ENCODE measurements at regions not wholly inside any gene's neighbourhood (a gene's known extent, or its start where the extent isn't known, plus 50 kb on each side); places are given as distances from the start of the nearest gene placed in this dataset.

DNA sequence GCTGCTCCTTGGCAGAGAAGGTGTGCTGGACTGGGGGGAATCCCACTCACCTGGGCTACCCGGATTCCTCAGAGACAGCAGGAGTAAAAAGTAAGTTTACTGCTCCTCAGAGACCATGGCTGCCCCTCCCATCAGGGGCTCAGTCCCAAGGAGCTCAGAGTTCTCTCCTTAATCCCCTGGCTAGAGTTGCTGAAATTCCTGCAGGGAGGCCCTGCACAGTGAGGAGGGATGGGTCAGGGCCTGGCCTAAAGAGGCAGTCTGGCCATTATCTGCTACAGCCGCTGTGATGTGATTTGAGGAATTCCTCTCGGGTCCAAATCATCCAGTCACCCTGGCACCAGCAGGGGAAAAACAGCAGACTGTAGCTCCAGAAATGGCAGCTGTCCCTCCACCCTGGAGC, 502.5 kb downstream of the PCDH17 start:
- TF ChIP-seq EP300 (conservative IDR thresholded peaks at IDR 0.05; ENCODE audit: poor library complexity, severe bottlenecking) (no peak), MXI1 (conservative IDR thresholded peaks at IDR 0.05; ENCODE audit: poor library complexity, severe bottlenecking) (no peak), TAF1 (IDR thresholded peaks at IDR 0.05; ENCODE audit: low read depth) (no peak), EZH2 (IDR thresholded peaks at IDR 0.05; ENCODE audit: borderline replicate concordance, insufficient read depth, low read length, poor library complexity, severe bottlenecking) (no peak), RAD21 (conservative IDR thresholded peaks at IDR 0.05) (no peak), POLR2AphosphoS5 (IDR thresholded peaks at IDR 0.05) (no peak)
- TF ChIP-seq, protein P1, sequence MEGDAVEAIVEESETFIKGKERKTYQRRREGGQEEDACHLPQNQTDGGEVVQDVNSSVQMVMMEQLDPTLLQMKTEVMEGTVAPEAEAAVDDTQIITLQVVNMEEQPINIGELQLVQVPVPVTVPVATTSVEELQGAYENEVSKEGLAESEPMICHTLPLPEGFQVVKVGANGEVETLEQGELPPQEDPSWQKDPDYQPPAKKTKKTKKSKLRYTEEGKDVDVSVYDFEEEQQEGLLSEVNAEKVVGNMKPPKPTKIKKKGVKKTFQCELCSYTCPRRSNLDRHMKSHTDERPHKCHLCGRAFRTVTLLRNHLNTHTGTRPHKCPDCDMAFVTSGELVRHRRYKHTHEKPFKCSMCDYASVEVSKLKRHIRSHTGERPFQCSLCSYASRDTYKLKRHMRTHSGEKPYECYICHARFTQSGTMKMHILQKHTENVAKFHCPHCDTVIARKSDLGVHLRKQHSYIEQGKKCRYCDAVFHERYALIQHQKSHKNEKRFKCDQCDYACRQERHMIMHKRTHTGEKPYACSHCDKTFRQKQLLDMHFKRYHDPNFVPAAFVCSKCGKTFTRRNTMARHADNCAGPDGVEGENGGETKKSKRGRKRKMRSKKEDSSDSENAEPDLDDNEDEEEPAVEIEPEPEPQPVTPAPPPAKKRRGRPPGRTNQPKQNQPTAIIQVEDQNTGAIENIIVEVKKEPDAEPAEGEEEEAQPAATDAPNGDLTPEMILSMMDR (IDR thresholded peaks at IDR 0.05; ENCODE audit: poor library complexity, severe bottlenecking): no peak
- TF ChIP-seq, protein P2, sequence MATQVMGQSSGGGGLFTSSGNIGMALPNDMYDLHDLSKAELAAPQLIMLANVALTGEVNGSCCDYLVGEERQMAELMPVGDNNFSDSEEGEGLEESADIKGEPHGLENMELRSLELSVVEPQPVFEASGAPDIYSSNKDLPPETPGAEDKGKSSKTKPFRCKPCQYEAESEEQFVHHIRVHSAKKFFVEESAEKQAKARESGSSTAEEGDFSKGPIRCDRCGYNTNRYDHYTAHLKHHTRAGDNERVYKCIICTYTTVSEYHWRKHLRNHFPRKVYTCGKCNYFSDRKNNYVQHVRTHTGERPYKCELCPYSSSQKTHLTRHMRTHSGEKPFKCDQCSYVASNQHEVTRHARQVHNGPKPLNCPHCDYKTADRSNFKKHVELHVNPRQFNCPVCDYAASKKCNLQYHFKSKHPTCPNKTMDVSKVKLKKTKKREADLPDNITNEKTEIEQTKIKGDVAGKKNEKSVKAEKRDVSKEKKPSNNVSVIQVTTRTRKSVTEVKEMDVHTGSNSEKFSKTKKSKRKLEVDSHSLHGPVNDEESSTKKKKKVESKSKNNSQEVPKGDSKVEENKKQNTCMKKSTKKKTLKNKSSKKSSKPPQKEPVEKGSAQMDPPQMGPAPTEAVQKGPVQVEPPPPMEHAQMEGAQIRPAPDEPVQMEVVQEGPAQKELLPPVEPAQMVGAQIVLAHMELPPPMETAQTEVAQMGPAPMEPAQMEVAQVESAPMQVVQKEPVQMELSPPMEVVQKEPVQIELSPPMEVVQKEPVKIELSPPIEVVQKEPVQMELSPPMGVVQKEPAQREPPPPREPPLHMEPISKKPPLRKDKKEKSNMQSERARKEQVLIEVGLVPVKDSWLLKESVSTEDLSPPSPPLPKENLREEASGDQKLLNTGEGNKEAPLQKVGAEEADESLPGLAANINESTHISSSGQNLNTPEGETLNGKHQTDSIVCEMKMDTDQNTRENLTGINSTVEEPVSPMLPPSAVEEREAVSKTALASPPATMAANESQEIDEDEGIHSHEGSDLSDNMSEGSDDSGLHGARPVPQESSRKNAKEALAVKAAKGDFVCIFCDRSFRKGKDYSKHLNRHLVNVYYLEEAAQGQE (IDR thresholded peaks at IDR 0.05; ENCODE audit: borderline replicate concordance): no peak
- H3K9me3 ChIP-seq (ENCODE audit: low read length): no peaks in the 10 kb centered on the region
- H4K20me1 ChIP-seq (ENCODE audit: insufficient read depth): no peaks in the 10 kb centered on the region

DNA sequence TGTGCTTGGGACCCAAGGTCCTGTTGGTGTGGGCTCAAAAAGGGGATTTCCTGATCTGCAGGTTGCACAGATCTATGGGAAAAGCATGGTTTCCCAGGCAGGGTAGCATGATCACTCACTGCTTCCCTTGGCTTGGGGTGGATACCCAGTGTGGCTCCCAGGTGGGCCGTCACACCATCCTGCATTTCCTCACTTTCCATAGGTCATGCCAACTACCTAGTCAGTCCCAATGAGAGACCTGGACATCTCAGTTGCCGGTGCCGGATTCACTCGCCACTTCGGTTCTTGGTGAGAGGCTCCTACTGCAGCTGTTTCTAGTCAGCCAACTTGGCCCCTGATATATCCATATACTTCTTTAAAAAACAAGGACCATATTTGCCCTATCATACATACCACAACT, 503.0 kb downstream of the PCDH17 start:
- Histone ChIP-seq H3K9ac (ENCODE audit: low read length) (no peak overlapping the region), H2AFZ (ENCODE audit: low read depth, low read length) (no peak overlapping the region), H3F3A (ENCODE audit: insufficient read depth, low read length, poor library complexity, severe bottlenecking) (no peaks in the 10 kb centered on the region), H3K4me2 (ENCODE audit: low read length) (no peak overlapping the region), H3K36me3 (ENCODE audit: insufficient read depth, low read length) (no peaks in the 10 kb centered on the region), H3K27me3 (ENCODE audit: insufficient read depth, low read depth, low read length) (no peaks in the 10 kb centered on the region), H3K79me2 (replicated peaks; ENCODE audit: insufficient read depth, low read length) (no peaks in the 10 kb centered on the region), H3K27ac (ENCODE audit: low read length) (no peak overlapping the region), H3K4me3 (ENCODE audit: low read length) (no peak overlapping the region), H3K9me3 (ENCODE audit: low read length) (no peaks in the 10 kb centered on the region), H3K9me2 (ENCODE audit: insufficient read depth, low read length) (no peaks in the 10 kb centered on the region), H4K20me1 (ENCODE audit: insufficient read depth) (no peaks in the 10 kb centered on the region)
- TF ChIP-seq POLR2AphosphoS5 (IDR thresholded peaks at IDR 0.05) (no peak), EZH2 (IDR thresholded peaks at IDR 0.05; ENCODE audit: borderline replicate concordance, insufficient read depth, low read length, poor library complexity, severe bottlenecking) (no peak), RAD21 (conservative IDR thresholded peaks at IDR 0.05) (no peak), MXI1 (conservative IDR thresholded peaks at IDR 0.05; ENCODE audit: poor library complexity, severe bottlenecking) (no peak), TAF1 (IDR thresholded peaks at IDR 0.05; ENCODE audit: low read depth) (no peak), EP300 (conservative IDR thresholded peaks at IDR 0.05; ENCODE audit: poor library complexity, severe bottlenecking) (no peak), SMC3 (conservative IDR thresholded peaks at IDR 0.05; ENCODE audit: poor library complexity) (no peak)
- TF ChIP-seq, protein P1 (IDR thresholded peaks at IDR 0.05; ENCODE audit: poor library complexity, severe bottlenecking): no peak
- TF ChIP-seq, protein P2 (IDR thresholded peaks at IDR 0.05; ENCODE audit: borderline replicate concordance): no peak

More for the DNA sequence above, 502.5 kb downstream of the PCDH17 start:
- Histone ChIP-seq H3K4me2 (ENCODE audit: low read length) (no peak overlapping the region), H3F3A (ENCODE audit: insufficient read depth, low read length, poor library complexity, severe bottlenecking) (no peaks in the 10 kb centered on the region), H3K36me3 (ENCODE audit: insufficient read depth, low read length) (no peaks in the 10 kb centered on the region), H3K9ac (ENCODE audit: low read length) (no peak overlapping the region), H3K9me2 (ENCODE audit: insufficient read depth, low read length) (no peaks in the 10 kb centered on the region), H3K27ac (ENCODE audit: low read length) (no peak overlapping the region), H3K27me3 (ENCODE audit: insufficient read depth, low read depth, low read length) (no peaks in the 10 kb centered on the region), H2AFZ (ENCODE audit: low read depth, low read length) (no peak overlapping the region), H3K4me3 (ENCODE audit: low read length) (no peak overlapping the region), H3K79me2 (replicated peaks; ENCODE audit: insufficient read depth, low read length) (no peaks in the 10 kb centered on the region)
